ENCODE measurements at regions not wholly inside any gene's neighbourhood (a gene's known extent, or its start where the extent isn't known, plus 50 kb on each side); places are given as distances from the start of the nearest gene placed in this dataset.
"Not testable (repeated sequence)": the region's sequence is repeated elsewhere in the genome, so short reads cannot be mapped to it uniquely, and the experiment has no call there.

- in situ Hi-C loops (cut with HindIII; ENCODE audit: low pct_unique_long_range_greater_than_20kb, low sequenced_read_pairs); DNase-seq (ENCODE audit: low read depth in 1 of 2, low spot score in 1 of 2): not testable (repeated sequence)
These were observed 50.9 kb upstream of the SFSWAP start for GRCh38 chr12:131659976-131660375.

DNA sequence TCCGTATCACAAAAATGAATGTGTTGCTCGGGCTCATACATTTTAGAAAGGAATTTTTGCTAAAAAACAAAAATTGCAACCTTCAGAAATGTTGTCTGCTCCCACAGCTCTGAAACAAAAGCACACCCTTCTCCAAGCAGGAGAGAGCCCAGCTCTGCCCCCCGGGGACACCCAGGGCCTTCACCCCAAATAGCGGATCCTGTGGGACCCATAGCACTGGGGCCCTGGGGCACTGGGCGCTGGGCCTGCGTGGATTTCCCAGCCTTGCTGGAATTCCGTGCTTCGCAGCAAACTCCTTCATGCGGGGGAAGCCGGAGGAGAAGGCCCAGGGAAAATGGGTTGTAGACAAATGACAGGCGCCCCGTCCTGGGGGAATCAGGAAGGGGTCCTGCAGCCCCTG is 50.5 kb upstream of the SFSWAP start:
- DNase-seq (ENCODE audit: low read depth in 1 of 2, low spot score in 1 of 2); in situ Hi-C loops (cut with HindIII; ENCODE audit: low pct_unique_long_range_greater_than_20kb, low sequenced_read_pairs): not testable (repeated sequence)

Measured in T47D (cell line).